ENCODE measurements at regions not wholly inside any gene's neighbourhood (a gene's known extent, or its start where the extent isn't known, plus 50 kb on each side); places are given as distances from the start of the nearest gene placed in this dataset.

- no peak overlapping the region for H3K9ac ChIP-seq (ENCODE audit: low read depth, low read length)
- no peak overlapping the region for H3K18ac ChIP-seq (ENCODE audit: low read depth, low read length)
- TF ChIP-seq MXI1 (IDR thresholded peaks at IDR 0.05; ENCODE audit: borderline replicate concordance, low read depth, low read length), result no peak
- no peak for TF ChIP-seq MAZ (IDR thresholded peaks at IDR 0.05; ENCODE audit: borderline replicate concordance, low read depth, low read length)
- no peak for TF ChIP-seq SMC3 (IDR thresholded peaks at IDR 0.05; ENCODE audit: low read depth, low read length)
- TF ChIP-seq CEBPB (IDR thresholded peaks at IDR 0.05; ENCODE audit: low read depth, low read length), result no peak
- TF ChIP-seq ELK1 (IDR thresholded peaks at IDR 0.05; ENCODE audit: borderline replicate concordance, low read depth, low read length), result no peak
- TF ChIP-seq MAFK (IDR thresholded peaks at IDR 0.05; ENCODE audit: low read depth, low read length), result no peak
- no peak for TF ChIP-seq FOS (IDR thresholded peaks at IDR 0.05; ENCODE audit: low read depth, low read length)
- TF ChIP-seq BHLHE40 (IDR thresholded peaks at IDR 0.05; ENCODE audit: low read depth, low read length), result no peak
- no peak for TF ChIP-seq CHD1 (IDR thresholded peaks at IDR 0.05; ENCODE audit: low read depth, low read length)
- no peak for TF ChIP-seq RAD21 (IDR thresholded peaks at IDR 0.05; ENCODE audit: low read length)
- no peak for TF ChIP-seq RCOR1 (IDR thresholded peaks at IDR 0.05; ENCODE audit: insufficient replicate concordance, low read length)
- no peak for TF ChIP-seq CTCF (conservative IDR thresholded peaks at IDR 0.05; ENCODE audit: low read depth, low read length)
- H3K56ac ChIP-seq (ENCODE audit: extremely low read depth, insufficient read depth, low read length), result no peak overlapping the region
- CTCF ChIA-PET, result no interaction called here
- in situ Hi-C loops (cut with MboI; ENCODE audit: low sequenced_read_pairs), result no loop called here
- H2AK5ac ChIP-seq (ENCODE audit: low read depth, low read length), result no peak overlapping the region
- H2AK9ac ChIP-seq (replicated peaks; ENCODE audit: low read depth, low read length, poor library complexity), result no peak overlapping the region
- H3K23ac ChIP-seq (ENCODE audit: low read depth, low read length), result no peak overlapping the region
- no peak overlapping the region for H2AFZ ChIP-seq (replicated peaks; ENCODE audit: low read length, poor library complexity)
- H2BK120ac ChIP-seq (ENCODE audit: low read depth, low read length), result no peak overlapping the region
- no peak overlapping the region for H4K5ac ChIP-seq (ENCODE audit: low read depth, low read length)
- H4K91ac ChIP-seq (ENCODE audit: insufficient read depth, low read depth, low read length), result no peak overlapping the region
- no peak overlapping the region for H3K4me3 ChIP-seq (ENCODE audit: insufficient read depth, low read depth, low read length)
- H4K8ac ChIP-seq (ENCODE audit: low read depth in 2 of 2, low read length in 2 of 2), result no peak overlapping the region
- no peaks in the 10 kb centered on the region for H3K79me1 ChIP-seq (ENCODE audit: low read depth in 1 of 2, low read length in 2 of 2)
- DNase-seq, result no peak
- H3K9me1 ChIP-seq (ENCODE audit: insufficient read depth, low read length), result no peaks in the 10 kb centered on the region
- ATAC-seq (ENCODE audit: low read depth), result no peak
- H3K4me1 ChIP-seq (ENCODE audit: control insufficient read depth, insufficient read depth, low read length), result no peaks in the 10 kb centered on the region
- no peak overlapping the region for H2BK20ac ChIP-seq (ENCODE audit: low read depth, low read length)
- no peak overlapping the region for H3K27ac ChIP-seq (ENCODE audit: insufficient read depth, low read length)
- POLR2A ChIA-PET (ENCODE audit: unreplicated experiment), result no interaction called here
- dilution Hi-C loops (cut with HindIII; ENCODE audit: low sequenced_read_pairs, unreplicated experiment), result no loop called here
- H2BK15ac ChIP-seq (ENCODE audit: low read depth, low read length), result no peak overlapping the region
- no peak overlapping the region for H2BK5ac ChIP-seq (ENCODE audit: low read depth, low read length, poor library complexity, severe bottlenecking)
- no TSS peak for BruUV-seq (replicated peaks)
- H3K14ac ChIP-seq (replicated peaks; ENCODE audit: low read depth, low read length), result no peak overlapping the region
- peaks cover 38% of the 10 kb centered on the region for H3K27me3 ChIP-seq (ENCODE audit: control insufficient read depth, insufficient read depth, low read length)
- 62% methylated on average over 2 of the region's 5 CpGs; no CpG with 5 or more reads in 1 of the 2 experiments for WGBS, 2 experiments (ENCODE audit: extremely low coverage in 2 of 2, insufficient read length in 1 of 2)
- no peaks in the 10 kb centered on the region for H4K20me1 ChIP-seq (ENCODE audit: insufficient read depth, low read length)
- peaks cover 1% of the 10 kb centered on the region; the same call in 1 of the 2 replicates for H3K9me3 ChIP-seq (ENCODE audit: control insufficient read depth, insufficient read depth, low read length)
- H3K4ac ChIP-seq (ENCODE audit: low read depth, low read length), result no peak overlapping the region
- H3K4me2 ChIP-seq (ENCODE audit: low read depth, low read length), result no peak overlapping the region
- H3K36me3 ChIP-seq (ENCODE audit: control insufficient read depth, insufficient read depth, low read length), result no peaks in the 10 kb centered on the region
- intact Hi-C loops (cut with micrococcal nuclease), result no loop called here
Measured at GRCh38 chr10:22481687-22482539, 136.6 kb downstream of the SPAG6 start.

All from IMR-90 (cell line).